Activated T-helper 17 cell treated with anti-CD3 and anti-CD28 coated beads, Interleukin-2, amount 50 U/mL, for 72 hours (primary cell): ENCODE measurements at regions not wholly inside any gene's neighbourhood (a gene's known extent, or its start where the extent isn't known, plus 50 kb on each side); places are given as distances from the start of the nearest gene placed in this dataset.

Source experiments
- ATAC-seq: fragments of 150-1000 bp; cut with Tn5 transposase; replicated peaks from 2 replicates; pipeline ENCODE4 v1.10.0; 2021; ENCODE audit warnings: mild to moderate bottlenecking, moderate library complexity
- H3K27ac Mint-ChIP-seq: one replicate; pipeline ENCODE4 v1.8.0; 2022; ENCODE audit warnings: mixed read lengths
- H3K27me3 Mint-ChIP-seq: one replicate; pipeline ENCODE4 v1.8.0; 2022; ENCODE audit warnings: mixed read lengths
- H3K36me3 Mint-ChIP-seq: one replicate; pipeline ENCODE4 v1.8.0; 2022; ENCODE audit warnings: low read depth, mild to moderate bottlenecking, mixed read lengths
- H3K4me1 Mint-ChIP-seq: one replicate; pipeline ENCODE4 v1.8.0; 2022; ENCODE audit warnings: mixed read lengths
- H3K4me3 Mint-ChIP-seq: one replicate; pipeline ENCODE4 v1.8.0; 2022; ENCODE audit warnings: mild to moderate bottlenecking, mixed read lengths
- H3K9me3 Mint-ChIP-seq: one replicate; pipeline ENCODE4 v1.8.0; 2022; ENCODE audit warnings: mixed read lengths

DNA sequence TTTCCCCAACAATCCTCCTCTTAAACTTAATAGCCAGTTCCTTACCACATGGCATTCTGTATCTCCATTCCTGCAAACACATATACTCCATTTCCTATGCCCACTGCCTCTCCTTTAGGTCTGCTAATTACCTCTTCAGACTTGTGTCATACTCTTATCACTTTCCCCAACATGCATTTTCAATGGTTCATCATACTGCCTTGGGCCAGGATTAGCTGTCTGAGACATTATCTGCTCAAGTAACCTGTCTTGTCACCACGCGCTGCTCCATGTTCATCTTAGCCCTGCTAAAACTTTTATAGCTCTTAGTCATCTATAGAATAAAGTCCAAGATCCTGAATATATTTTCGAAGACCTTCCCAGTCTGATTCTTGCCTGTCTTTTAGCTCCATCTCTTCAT is 224.1 kb upstream of the GK2 start:
- ATAC-seq, result no peak
- no peaks in the 10 kb centered on the region for H3K27me3 Mint-ChIP-seq
- H3K4me1 Mint-ChIP-seq, result no peaks in the 10 kb centered on the region
- H3K4me3 Mint-ChIP-seq, result no peak overlapping the region
- H3K27ac Mint-ChIP-seq, result no peak overlapping the region
- H3K9me3 Mint-ChIP-seq, result no peaks in the 10 kb centered on the region
- no peaks in the 10 kb centered on the region for H3K36me3 Mint-ChIP-seq

DNA sequence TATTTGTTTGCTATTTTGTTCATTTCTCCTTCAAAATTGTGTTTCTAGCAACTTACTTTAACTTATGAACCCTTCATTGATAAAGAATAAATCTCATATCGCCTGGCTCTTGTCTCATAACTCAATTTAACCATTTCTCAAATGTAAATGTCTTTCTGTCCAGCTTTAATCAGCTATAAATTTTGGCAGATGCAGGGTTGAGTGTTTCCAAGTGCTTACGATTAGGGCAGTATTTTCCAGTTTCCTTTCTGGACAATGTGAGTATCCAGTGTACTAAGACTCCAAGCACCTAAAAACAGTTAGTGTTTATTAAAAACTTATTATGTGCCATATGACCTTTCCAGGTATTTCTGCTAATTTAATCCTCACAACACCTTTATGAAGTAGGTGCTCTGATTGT is 218.6 kb upstream of the GK2 start:
- no peak overlapping the region for H3K27ac Mint-ChIP-seq
- H3K36me3 Mint-ChIP-seq, result no peaks in the 10 kb centered on the region
- no peak overlapping the region for H3K4me3 Mint-ChIP-seq
- ATAC-seq, result no peak
- peaks cover 4% of the 10 kb centered on the region for H3K27me3 Mint-ChIP-seq
- no peaks in the 10 kb centered on the region for H3K9me3 Mint-ChIP-seq
- no peaks in the 10 kb centered on the region for H3K4me1 Mint-ChIP-seq

DNA sequence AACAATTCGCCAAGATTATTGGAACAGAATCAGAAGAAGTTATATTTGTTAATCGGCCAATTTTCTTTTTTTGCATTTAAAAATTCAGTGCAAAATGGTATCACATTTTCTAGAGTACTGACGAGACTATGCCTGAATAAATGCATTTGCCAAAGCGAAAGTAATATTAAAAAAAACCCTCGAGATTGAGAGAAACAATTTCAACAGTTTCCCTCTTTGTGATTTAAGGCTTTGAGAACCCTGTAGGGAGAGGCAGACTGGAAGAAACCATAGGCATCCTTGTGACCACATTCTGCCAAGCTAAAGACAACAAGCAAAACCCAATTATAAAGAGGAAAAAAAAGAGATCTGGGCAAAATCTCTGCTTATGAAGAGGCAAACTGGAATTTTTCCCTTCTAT is 218.1 kb upstream of the GK2 start:
- no peaks in the 10 kb centered on the region for H3K4me1 Mint-ChIP-seq
- no peaks in the 10 kb centered on the region for H3K9me3 Mint-ChIP-seq
- H3K27me3 Mint-ChIP-seq, result peaks cover 4% of the 10 kb centered on the region
- ATAC-seq, result no peak
- H3K4me3 Mint-ChIP-seq, result no peak overlapping the region
- H3K36me3 Mint-ChIP-seq, result no peaks in the 10 kb centered on the region
- no peak overlapping the region for H3K27ac Mint-ChIP-seq

DNA sequence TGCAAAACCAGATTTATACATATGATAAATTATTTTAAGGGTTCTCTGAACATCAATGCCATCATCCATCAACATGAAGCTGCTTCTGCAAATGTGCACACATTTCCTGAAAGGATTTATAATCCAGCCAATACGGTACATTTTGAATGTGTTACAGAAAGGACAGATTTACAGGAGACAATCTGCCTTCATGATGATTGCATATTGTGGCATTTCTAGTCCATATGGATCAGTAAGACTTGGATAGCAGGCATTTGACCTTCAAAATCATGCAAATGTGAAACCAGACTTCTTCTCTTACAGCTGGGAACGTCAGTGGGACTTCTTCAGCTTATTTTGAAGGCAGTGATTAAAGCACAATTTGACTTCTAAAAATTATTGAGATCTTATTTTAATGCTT is 217.3 kb upstream of the GK2 start:
- no peak overlapping the region for H3K4me3 Mint-ChIP-seq
- ATAC-seq, result no peak
- no peak overlapping the region for H3K27ac Mint-ChIP-seq

DNA sequence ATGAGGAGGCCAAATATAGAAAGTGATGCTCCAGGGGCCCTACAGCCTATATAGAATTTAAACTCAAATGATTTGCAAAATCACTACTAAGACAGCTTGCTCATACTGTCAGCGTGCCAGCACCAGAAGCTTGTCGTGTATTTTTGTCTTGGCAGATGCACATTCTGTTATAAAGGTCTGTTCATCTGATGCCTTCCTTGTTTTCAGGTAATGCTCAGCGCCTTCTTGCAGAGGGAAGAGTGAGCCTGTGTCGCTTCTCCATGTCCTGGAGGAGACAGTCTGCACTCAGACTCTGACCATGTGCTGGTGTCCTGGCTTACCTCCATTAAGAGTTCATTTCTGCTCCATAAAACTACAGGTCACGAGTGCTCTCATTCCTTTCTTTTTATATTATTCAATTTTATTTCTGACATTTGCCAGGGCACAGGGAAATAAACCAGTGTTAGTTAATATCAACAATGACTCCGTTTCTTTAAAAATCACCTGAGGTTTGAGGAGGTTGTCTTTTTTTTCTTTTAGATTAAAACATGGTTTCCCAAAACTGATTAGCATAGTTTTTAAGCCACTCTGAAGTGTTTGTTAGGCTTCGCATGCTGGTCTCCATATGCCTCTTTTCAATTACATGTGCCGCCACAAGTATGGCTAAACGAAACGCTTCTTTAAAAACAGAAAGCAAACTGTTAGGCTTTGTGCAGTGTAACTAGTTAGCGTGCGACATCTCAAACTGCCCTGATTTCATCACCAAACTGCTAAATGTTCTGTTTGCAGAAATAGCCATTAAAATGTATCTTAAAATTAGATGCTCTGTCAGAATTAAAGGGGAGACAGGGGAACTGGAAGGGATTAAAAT is 215.2 kb upstream of the GK2 start:
- Mint-ChIP-seq H3K4me3 (no peak overlapping the region), H3K27me3 (peaks cover 8% of the 10 kb centered on the region), H3K36me3 (no peaks in the 10 kb centered on the region), H3K9me3 (no peaks in the 10 kb centered on the region), H3K4me1 (no peaks in the 10 kb centered on the region), H3K27ac (no peak overlapping the region)
- ATAC-seq, result no peak

More for the DNA sequence above, 217.3 kb upstream of the GK2 start:
- Mint-ChIP-seq H3K4me1 (no peaks in the 10 kb centered on the region), H3K36me3 (no peaks in the 10 kb centered on the region), H3K9me3 (no peaks in the 10 kb centered on the region), H3K27me3 (peaks cover 8% of the 10 kb centered on the region)

DNA sequence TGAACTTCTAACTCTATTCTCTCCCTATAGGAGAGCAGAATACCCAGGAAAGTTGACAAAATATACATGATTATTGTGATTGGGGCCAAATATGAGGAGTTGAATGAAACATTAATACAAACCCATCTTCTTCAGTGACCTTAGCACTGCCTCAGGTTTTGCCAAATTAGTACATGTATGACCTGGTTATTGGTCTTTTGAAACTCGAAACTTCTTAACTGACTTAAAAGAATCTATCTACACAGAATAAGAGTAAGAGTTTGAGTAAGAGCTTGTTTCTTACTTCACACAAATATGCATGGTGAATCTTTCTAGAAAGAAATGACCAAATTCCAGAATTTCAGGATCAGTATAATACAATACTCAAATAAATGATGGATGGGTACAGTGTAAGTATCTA is 213.0 kb upstream of the GK2 start:
- ATAC-seq, result no peak
- H3K36me3 Mint-ChIP-seq, result no peaks in the 10 kb centered on the region
- H3K4me3 Mint-ChIP-seq, result no peak overlapping the region
- H3K9me3 Mint-ChIP-seq, result no peaks in the 10 kb centered on the region
- H3K27ac Mint-ChIP-seq, result no peak overlapping the region
- no peaks in the 10 kb centered on the region for H3K4me1 Mint-ChIP-seq
- H3K27me3 Mint-ChIP-seq, result peaks cover 11% of the 10 kb centered on the region

DNA sequence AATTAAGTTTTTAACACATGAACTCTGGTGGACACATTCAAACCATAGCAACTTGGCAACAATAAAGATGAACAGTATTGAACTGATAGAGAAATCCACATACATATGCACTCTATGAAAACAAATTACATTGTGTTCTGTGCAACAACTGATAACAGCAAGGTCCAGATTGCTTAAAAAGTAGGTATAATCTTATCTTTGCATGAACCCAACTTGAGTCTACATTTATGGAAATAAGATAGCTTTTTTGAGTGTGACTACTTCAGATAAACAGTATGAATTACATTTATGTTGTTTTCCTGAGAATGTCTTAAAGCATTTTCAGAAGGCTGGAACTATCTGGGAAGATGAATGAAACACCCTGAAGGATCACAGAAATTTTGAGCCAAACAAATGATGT is 212.6 kb upstream of the GK2 start:
- H3K9me3 Mint-ChIP-seq, result no peaks in the 10 kb centered on the region
- no peak for ATAC-seq
- H3K27ac Mint-ChIP-seq, result no peak overlapping the region
- no peak overlapping the region for H3K4me3 Mint-ChIP-seq
- no peaks in the 10 kb centered on the region for H3K4me1 Mint-ChIP-seq
- no peaks in the 10 kb centered on the region for H3K36me3 Mint-ChIP-seq
- peaks cover 9% of the 10 kb centered on the region for H3K27me3 Mint-ChIP-seq

DNA sequence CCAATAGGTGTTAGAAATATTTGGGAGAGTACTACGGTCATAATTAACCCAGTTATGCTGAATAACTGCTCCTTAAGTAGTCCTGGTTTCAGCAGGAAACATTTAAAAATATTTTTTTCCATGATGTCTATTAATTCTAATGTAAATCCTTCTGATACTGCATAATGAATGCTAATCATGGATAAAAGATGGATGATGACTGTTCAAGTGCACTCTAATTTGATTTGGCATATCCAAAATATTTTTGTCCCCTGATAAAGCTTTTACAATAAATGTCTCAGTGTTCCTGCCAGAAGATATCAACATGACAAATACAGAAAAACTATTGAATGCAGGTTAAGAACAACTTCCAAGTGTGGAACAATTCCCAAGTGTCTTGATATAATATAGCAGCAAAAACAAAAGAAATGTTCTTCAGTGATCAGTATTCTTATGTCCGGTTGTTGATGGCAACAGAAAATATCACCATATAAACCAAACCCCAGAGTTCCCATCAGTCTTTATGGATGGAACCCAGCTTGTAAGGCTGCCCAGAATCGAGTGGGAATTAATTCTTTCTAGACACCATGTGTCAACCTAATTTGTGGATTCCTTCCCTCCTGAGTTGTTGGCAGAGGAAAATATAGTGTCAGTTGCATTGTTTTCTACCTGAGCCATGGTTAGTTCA is 205.4 kb upstream of the GK2 start:
- Mint-ChIP-seq H3K9me3 (no peaks in the 10 kb centered on the region), H3K27ac (no peak overlapping the region), H3K4me1 (no peaks in the 10 kb centered on the region), H3K36me3 (no peaks in the 10 kb centered on the region), H3K27me3 (peaks cover 32% of the 10 kb centered on the region), H3K4me3 (no peak overlapping the region)
- no peak for ATAC-seq

DNA sequence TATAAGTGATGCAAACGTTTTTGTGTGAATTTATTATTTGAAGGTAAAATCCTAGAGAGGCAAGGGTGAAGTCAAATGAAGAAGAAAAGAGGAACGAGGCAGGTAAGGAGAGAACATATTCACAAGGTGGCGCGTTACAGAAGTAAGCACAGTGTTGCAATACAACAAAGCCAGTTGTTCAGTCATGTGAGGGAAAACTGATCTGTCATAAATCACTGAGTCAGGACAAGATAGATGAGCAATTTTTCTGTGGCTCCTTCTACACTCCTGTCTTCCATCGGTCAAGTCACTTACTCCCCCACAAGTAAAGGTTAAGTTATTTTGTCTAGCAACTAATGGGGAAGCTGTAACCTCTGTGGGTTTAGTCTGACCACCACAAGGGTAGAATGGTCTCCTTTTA is 203.0 kb upstream of the GK2 start:
- H3K4me1 Mint-ChIP-seq, result no peaks in the 10 kb centered on the region
- no peaks in the 10 kb centered on the region for H3K36me3 Mint-ChIP-seq
- H3K9me3 Mint-ChIP-seq, result no peaks in the 10 kb centered on the region
- no peak for ATAC-seq
- no peak overlapping the region for H3K4me3 Mint-ChIP-seq
- peaks cover 29% of the 10 kb centered on the region for H3K27me3 Mint-ChIP-seq
- no peak overlapping the region for H3K27ac Mint-ChIP-seq

DNA sequence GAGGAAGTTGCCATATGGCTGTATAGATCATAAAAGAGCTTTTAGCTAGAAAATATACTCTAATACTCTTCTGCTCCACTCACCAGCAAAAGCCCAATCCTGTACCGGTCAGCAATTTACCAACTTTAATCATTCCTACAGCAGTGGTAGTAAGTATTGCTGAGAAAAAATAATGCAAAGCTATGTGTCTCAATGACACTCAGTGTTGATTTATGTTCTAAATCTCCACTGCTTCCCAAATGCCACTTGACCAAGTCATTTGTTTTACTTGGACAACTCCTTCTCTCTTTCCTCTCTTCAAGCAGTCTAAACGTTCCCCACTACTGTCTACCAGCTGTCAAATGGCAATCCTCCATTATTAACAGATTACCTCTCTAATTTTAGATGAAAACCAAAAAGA is 201.8 kb upstream of the GK2 start:
- Mint-ChIP-seq H3K9me3 (no peaks in the 10 kb centered on the region), H3K27me3 (peaks cover 26% of the 10 kb centered on the region), H3K4me3 (no peak overlapping the region), H3K4me1 (no peaks in the 10 kb centered on the region), H3K27ac (no peak overlapping the region), H3K36me3 (no peaks in the 10 kb centered on the region)
- ATAC-seq, result no peak

DNA sequence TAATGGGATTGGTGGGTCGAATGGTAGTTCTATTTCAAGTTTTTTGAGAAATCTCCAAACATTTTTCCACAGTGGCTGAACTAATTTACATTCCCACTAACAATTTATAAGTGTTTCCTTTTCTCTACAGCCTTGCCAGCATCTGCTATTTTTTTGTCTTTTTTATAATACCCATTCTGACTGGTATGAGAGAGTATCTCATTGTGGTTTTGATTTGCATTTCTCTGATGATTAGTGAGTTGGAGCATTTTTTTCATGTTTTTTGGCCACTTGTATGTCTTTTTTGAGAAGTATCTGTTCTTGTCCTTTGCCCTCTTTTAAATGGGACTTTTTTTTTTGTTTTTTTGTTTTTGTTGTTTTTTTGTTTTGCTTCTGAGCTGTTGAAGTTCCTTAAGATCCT is 200.0 kb upstream of the GK2 start:
- no peak overlapping the region for H3K4me3 Mint-ChIP-seq
- H3K4me1 Mint-ChIP-seq, result no peaks in the 10 kb centered on the region
- no peak overlapping the region for H3K27ac Mint-ChIP-seq
- no peak for ATAC-seq
- no peaks in the 10 kb centered on the region for H3K9me3 Mint-ChIP-seq
- H3K27me3 Mint-ChIP-seq, result peaks cover 26% of the 10 kb centered on the region
- H3K36me3 Mint-ChIP-seq, result no peaks in the 10 kb centered on the region

DNA sequence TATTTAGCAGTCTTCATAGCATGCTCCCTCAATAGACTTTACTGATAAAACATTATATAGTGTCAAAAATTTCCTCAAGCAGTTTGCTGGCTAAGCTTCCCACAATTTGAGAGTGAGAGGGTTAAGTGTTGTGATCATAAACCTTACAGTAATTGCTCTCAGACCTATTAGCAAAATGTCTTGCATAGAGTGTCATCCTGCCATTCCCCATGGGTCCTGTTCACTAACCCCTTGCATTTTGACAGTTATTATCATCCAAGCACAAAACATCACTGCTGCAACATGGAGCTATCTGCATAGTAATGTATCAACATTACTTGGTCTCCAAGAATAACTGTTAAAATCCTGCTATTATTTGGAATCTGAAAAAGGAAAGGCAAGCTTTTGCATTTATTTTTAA is 196.1 kb upstream of the GK2 start:
- no peak overlapping the region for H3K4me3 Mint-ChIP-seq
- H3K4me1 Mint-ChIP-seq, result no peaks in the 10 kb centered on the region
- H3K27ac Mint-ChIP-seq, result no peak overlapping the region
- no peaks in the 10 kb centered on the region for H3K9me3 Mint-ChIP-seq
- no peaks in the 10 kb centered on the region for H3K36me3 Mint-ChIP-seq
- peaks cover 8% of the 10 kb centered on the region for H3K27me3 Mint-ChIP-seq
- no peak for ATAC-seq

DNA sequence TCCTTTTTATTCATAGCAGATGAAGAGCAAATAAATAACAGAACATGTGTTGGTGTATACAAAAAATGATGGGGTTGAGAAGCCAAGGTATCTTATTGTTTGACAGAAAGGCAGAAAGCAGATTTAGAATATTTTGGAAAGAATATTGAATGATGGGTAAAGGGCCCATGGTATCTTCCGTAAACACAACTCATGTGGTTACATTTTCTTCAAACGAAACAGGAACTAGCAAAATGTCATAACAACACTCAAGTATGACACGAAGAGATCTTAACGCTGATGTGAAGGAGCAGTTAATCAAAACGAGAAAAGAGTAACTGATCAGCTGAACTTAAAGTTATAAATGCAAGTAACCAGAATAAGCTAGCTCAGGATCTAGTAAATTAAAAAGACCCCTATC is 195.7 kb upstream of the GK2 start:
- Mint-ChIP-seq H3K27me3 (peaks cover 8% of the 10 kb centered on the region), H3K4me1 (no peaks in the 10 kb centered on the region), H3K4me3 (no peak overlapping the region), H3K9me3 (no peaks in the 10 kb centered on the region), H3K27ac (no peak overlapping the region), H3K36me3 (no peaks in the 10 kb centered on the region)
- peak; percentile 66 for ATAC-seq

DNA sequence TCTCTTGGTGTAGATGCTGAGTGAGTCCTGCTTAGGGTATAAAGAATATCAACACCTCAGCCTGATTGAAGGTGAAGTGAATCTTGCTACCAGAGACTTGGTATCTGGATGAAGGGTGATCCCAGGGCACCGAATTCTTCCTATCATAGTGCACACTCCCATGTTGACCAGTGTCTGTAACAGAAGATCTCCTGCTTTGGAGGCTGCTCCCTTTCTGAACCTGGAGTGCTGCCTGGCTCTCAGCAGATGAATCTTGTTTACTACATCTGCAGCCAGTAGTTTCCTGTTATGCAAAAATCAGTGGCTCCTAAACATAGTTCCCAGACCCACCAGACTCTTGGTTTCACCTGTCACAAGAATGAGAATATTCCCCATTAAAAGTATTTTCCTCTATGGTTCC is 191.7 kb upstream of the GK2 start:
- Mint-ChIP-seq H3K27me3 (peaks cover 8% of the 10 kb centered on the region), H3K4me3 (no peak overlapping the region), H3K4me1 (no peaks in the 10 kb centered on the region), H3K9me3 (no peaks in the 10 kb centered on the region), H3K36me3 (no peaks in the 10 kb centered on the region), H3K27ac (no peak overlapping the region)
- no peak for ATAC-seq

DNA sequence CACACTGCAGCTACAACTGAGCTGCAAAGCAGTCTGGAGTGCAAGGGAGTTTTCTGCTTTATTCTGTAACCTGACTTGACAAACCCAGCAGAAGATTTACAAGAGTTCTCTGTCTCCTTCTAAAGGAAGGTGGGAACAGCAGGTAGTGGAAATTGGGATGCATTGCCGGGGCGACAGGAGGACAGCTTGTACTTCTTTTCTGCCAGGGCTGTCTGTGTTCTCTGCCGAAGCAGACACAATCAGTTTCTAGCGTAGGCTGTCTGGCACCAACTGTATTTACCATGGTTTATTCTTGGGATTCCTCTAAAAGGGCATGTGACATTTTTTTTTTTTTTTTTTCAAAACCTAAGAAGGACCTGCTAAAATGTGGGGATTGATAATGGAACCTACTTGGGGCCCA is 190.8 kb upstream of the GK2 start:
- H3K36me3 Mint-ChIP-seq, result no peaks in the 10 kb centered on the region
- no peak for ATAC-seq
- no peaks in the 10 kb centered on the region for H3K4me1 Mint-ChIP-seq
- peaks cover 8% of the 10 kb centered on the region for H3K27me3 Mint-ChIP-seq
- H3K4me3 Mint-ChIP-seq, result no peak overlapping the region
- H3K27ac Mint-ChIP-seq, result no peak overlapping the region
- H3K9me3 Mint-ChIP-seq, result no peaks in the 10 kb centered on the region
